Daoy (cell line): ENCODE measurements at regions not wholly inside any gene's neighbourhood (a gene's known extent, or its start where the extent isn't known, plus 50 kb on each side); places are given as distances from the start of the nearest gene placed in this dataset.

ENCODE experiments used
- DNase-seq: peaks from one replicate; pipeline ENCODE4 v3.0.0-alpha.2; 2015; ENCODE audit warnings: low read depth

GRCh38 chr2:126309185-126309584 is 346.8 kb upstream of the GYPC start:
- no peak for DNase-seq

- DNase-seq: no peak
Measured at GRCh38 chr2:126312579-126312978, 343.4 kb upstream of the GYPC start.

GRCh38 chr2:126315828-126316227 is 340.1 kb upstream of the GYPC start:
- no peak for DNase-seq

GRCh38 chr2:126317790-126318431 is 338.0 kb upstream of the GYPC start:
- no peak for DNase-seq

- no peak for DNase-seq
Measured at GRCh38 chr2:126322342-126322741, 333.6 kb upstream of the GYPC start.

- DNase-seq: no peak
Measured at GRCh38 chr2:126325202-126325601, 330.8 kb upstream of the GYPC start.

GRCh38 chr2:126329173-126329572 is 326.8 kb upstream of the GYPC start:
- no peak for DNase-seq

- DNase-seq: no peak
Measured at GRCh38 chr2:126342457-126342856, 313.5 kb upstream of the GYPC start.

GRCh38 chr2:126343136-126343535 is 312.8 kb upstream of the GYPC start:
- DNase-seq: no peak

- DNase-seq: no peak
Measured at GRCh38 chr2:126344493-126344892, 311.5 kb upstream of the GYPC start.

GRCh38 chr2:126345691-126346090 is 310.3 kb upstream of the GYPC start:
- DNase-seq: no peak

GRCh38 chr2:126356631-126357030 is 299.3 kb upstream of the GYPC start:
- no peak for DNase-seq

- no peak for DNase-seq
Measured at GRCh38 chr2:126358122-126358521, 297.8 kb upstream of the GYPC start.

GRCh38 chr2:126359494-126359893 is 296.5 kb upstream of the GYPC start:
- DNase-seq: no peak

GRCh38 chr2:126367361-126367760 is 288.6 kb upstream of the GYPC start:
- no peak for DNase-seq

GRCh38 chr2:126368758-126369157 is 287.2 kb upstream of the GYPC start:
- DNase-seq: no peak

GRCh38 chr2:126370201-126370600 is 285.8 kb upstream of the GYPC start:
- no peak for DNase-seq

- no peak for DNase-seq
Measured at GRCh38 chr2:126372406-126372805, 283.6 kb upstream of the GYPC start.

- DNase-seq: no peak
Measured at GRCh38 chr2:126378176-126378575, 277.8 kb upstream of the GYPC start.

GRCh38 chr2:126381091-126381490 is 274.9 kb upstream of the GYPC start:
- DNase-seq: no peak

- DNase-seq: no peak
Measured at GRCh38 chr2:126382998-126383397, 273.0 kb upstream of the GYPC start.

GRCh38 chr2:126383800-126384199 is 272.2 kb upstream of the GYPC start:
- DNase-seq: no peak

- no peak for DNase-seq
Measured at GRCh38 chr2:126385441-126385840, 270.5 kb upstream of the GYPC start.

- no peak for DNase-seq
Measured at GRCh38 chr2:126385983-126386382, 270.0 kb upstream of the GYPC start.
